ENCODE measurements at regions not wholly inside any gene's neighbourhood (a gene's known extent, or its start where the extent isn't known, plus 50 kb on each side); places are given as distances from the start of the nearest gene placed in this dataset.

GRCh38 chr2:129733041-129733440 is 246.4 kb upstream of the RAB6C start:
- TF ChIP-seq CTCF (IDR thresholded peaks at IDR 0.05) (no peak), POLR2A (IDR thresholded peaks at IDR 0.05) (no peak)

Measured in prostate gland (tissue), 2 donors.